HEK293T (cell line): ENCODE measurements at regions not wholly inside any gene's neighbourhood (a gene's known extent, or its start where the extent isn't known, plus 50 kb on each side); places are given as distances from the start of the nearest gene placed in this dataset.

Experiments used
- ARNT ChIP-seq: fragments of 450-650 bp; IDR thresholded peaks from 2 replicates; pipeline ENCODE4 v1.6.1; 2017; ENCODE audit warnings: mild to moderate bottlenecking
- BHLHE40 ChIP-seq: fragments of 450-650 bp; IDR thresholded peaks from 2 replicates; pipeline ENCODE4 v1.6.1; 2016; ENCODE audit warnings: mild to moderate bottlenecking, moderate library complexity, borderline replicate concordance
- CTBP1 ChIP-seq: fragments of 450-650 bp; IDR thresholded peaks from 2 replicates; pipeline ENCODE4 v1.6.1; 2016; ENCODE audit warnings: borderline replicate concordance
- FOXA1 ChIP-seq: fragments of 450-650 bp; IDR thresholded peaks from 2 replicates; pipeline ENCODE4 v1.6.1; 2016; ENCODE audit warnings: mild to moderate bottlenecking
- FOXM1 ChIP-seq: fragments of 450-650 bp; IDR thresholded peaks from 2 replicates; pipeline ENCODE4 v1.6.1; 2017; ENCODE audit warnings: mild to moderate bottlenecking, borderline replicate concordance
- HDGF ChIP-seq: fragments of 450-650 bp; IDR thresholded peaks from 2 replicates; pipeline ENCODE4 v1.6.1; 2017; ENCODE audit warnings: antibody characterized with exemption, borderline replicate concordance
- NFRKB ChIP-seq: fragments of 450-650 bp; IDR thresholded peaks from 2 replicates; pipeline ENCODE4 v1.6.1; 2016; ENCODE audit warnings: mild to moderate bottlenecking, moderate library complexity
- SP1 ChIP-seq: fragments of 450-650 bp; IDR thresholded peaks from 2 replicates; pipeline ENCODE4 v1.6.1; 2017
- SUZ12 ChIP-seq: fragments of 450-650 bp; IDR thresholded peaks from 2 replicates; pipeline ENCODE4 v1.6.1; 2016; ENCODE audit warnings: mild to moderate bottlenecking
- ZNF384 ChIP-seq: fragments of 450-650 bp; IDR thresholded peaks from 2 replicates; pipeline ENCODE4 v1.6.1; 2016

DNA sequence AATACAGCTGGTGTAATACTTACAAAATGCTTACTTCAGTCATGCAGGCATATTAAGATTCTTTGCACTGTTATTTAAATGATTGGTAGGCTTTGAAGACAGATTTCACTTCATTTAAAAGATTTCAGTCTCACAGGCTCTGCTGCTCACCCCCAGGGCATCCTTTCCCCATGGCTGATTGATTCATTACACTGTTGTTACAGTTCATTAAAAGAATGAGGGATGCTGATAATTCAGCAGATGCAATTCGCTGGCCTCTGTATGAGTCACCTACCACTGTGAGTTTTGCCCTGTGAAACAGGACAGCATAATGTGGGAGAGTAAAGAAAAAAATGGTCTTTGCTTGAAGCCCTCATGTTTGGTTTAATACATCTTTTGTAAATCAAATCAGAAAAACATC is 246.9 kb downstream of the CYLC2 start:
- no peak for TF ChIP-seq FOXA1
- no peak for TF ChIP-seq ARNT
- no peak for TF ChIP-seq SUZ12
- TF ChIP-seq HDGF: no peak
- TF ChIP-seq ZNF384: no peak
- TF ChIP-seq CTBP1: no peak
- no peak for TF ChIP-seq SP1
- no peak for TF ChIP-seq BHLHE40
- no peak for TF ChIP-seq NFRKB
- no peak for TF ChIP-seq FOXM1
